ENCODE measurements at regions not wholly inside any gene's neighbourhood (a gene's known extent, or its start where the extent isn't known, plus 50 kb on each side); places are given as distances from the start of the nearest gene placed in this dataset.

DNA sequence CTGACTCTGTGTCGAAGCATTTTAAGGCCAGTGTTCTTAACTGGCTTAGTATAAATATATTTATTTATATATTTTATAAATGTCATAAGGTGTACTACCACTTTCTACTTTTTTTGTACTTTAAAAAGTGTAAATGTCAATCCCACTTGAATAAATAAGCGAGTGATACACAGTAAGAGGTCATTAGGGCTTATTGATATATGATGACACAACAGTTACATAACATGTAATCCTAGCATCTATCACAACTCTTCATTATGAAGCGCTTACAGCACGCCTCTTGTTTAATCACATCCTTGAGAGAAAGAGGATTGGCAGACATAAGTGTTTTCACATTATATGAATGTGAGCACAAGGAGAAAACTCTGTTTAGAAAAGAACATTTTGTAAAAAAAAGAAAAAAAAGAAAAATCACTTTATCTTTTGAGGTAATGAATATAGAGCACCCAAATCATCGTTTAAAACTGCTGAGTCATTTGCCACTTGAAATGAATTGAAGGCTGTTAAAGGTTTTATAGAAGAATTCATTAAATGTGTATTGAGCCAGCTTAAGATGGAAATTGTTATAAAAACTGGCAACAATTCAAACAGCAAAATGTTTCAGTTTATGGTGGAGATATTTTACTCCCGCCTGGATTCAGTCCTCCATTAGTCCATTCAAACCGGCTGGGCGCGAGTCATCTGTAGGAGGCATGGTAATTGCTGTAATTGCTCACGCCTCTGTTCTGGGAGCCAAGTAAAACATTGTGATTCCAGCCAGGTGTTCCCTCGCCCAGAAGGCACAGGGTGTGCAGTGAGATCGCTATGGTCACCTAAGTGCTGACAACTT, 627.3 kb upstream of the KIRREL3 start:
- no peak for DNase-seq

DNA sequence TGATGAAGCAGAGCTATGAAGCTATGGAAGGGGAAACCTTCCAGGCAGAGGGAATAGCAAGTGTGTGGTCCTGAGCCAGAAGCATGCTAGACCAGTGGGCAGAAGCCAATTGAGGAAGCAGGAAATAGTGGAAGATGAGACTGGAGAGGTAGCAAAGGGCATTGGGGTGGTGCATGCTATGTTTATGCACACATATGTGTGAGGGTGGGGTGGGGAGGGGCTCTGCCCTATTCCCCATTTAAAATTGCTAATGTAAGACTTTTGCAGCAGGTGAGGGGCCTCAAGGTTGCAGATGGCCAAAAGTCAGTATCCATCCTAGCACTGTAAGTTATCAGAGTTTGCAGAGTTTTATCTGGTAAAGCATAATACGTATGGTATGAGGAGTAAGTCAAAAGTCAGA, 626.6 kb upstream of the KIRREL3 start:
- DNase-seq: no peak

DNA sequence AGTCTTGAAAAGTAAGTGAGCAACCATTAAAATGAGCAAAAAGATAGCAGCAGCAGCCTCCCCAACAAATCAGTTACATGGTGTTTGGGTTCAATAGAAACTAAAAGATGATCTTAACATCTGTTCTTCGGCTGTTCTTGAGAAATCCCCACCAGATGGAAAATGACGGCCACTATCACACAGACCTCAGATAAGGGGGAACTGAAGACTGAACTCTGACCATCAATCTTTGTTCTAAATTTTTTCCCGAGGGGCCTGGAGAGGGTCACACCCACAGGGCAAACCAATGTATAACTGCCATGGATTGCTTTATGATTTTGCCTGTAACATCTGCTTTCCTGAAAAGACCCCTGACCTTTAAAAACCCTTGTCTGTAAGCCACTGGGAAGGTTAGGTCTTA, 624.8 kb upstream of the KIRREL3 start:
- no peak for DNase-seq

DNA sequence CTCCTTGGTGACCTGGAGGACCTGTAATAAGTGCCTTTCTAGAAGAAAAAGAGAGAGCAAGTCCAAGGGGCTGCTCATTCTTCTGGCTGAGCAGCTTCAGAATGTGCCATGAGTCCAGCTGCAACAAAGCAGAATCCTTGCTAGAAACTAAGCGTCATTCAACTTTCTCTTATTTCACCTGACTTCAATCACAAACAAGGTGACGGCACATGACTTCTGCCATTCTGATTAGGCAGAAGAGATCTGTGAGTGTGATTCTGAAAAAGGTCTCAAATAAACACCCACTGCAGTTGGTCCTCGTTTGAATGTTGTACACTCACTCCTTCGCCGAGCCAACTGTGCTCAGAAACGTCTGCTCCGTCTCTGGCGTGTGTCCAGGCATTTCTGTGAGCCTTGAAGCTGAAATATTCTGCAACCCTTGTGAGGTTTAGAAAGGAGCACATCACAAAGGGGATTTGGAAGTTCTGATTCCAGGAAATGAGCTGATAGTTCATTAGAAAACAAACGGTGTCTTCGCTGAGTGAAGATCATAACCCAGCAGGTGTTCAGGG, 623.8 kb upstream of the KIRREL3 start:
- no peak for DNase-seq

DNA sequence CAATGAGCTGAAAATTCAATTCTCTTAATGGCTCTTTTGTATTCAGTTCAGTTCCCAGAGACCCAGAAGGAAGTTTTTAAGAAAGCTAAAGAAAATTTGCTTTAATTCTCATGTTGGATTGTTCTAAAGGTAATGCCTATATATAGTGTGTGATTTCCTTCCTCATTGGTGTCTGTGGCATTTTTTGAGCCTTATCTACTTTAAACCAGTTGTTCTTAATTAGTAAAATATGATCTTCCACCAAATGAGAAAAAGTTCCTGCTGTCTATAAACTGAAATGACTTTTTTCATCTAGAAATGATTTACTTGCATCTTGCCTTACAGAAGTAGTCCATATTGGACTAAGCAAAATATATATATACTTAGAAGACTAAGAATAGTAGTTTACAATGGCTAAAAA, 622.1 kb upstream of the KIRREL3 start:
- no peak for DNase-seq

DNA sequence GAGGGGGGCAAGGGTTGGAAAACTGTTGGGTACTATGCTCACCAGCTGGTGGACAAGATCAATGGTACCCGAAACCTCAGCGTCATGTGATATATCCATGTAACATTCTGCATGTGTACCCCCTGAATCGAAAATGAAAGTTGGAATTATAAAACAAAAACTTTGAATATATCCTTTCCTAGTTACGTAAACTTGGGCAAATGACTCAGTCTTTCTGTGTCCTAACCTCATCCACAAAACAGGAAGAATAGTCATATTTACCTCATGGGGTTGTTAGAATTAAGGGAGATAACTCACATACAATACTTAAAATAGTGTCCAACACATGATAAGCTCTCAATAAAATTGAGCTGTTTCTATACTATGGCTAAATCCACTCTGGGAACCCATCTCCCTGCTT, 620.1 kb upstream of the KIRREL3 start:
- no peak for DNase-seq

DNA sequence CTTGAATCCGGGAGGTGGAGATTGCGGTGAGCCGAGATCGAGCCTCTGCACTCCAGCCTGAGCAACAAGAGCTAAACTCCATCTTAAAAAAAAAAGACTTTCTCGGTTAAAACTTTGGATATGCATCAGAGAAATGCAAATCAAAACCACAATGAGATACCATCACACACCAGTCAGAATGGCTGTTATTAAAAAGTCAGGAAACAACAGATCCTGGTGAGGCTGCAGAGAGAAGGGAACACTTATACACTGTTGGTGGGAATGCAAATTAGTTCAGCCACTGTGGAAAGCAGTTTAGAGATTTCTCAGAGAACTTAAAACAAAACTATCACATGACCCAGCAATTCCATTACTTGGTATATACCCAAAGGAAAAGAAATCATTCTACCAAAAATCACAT, 619.4 kb upstream of the KIRREL3 start:
- DNase-seq: no peak

DNA sequence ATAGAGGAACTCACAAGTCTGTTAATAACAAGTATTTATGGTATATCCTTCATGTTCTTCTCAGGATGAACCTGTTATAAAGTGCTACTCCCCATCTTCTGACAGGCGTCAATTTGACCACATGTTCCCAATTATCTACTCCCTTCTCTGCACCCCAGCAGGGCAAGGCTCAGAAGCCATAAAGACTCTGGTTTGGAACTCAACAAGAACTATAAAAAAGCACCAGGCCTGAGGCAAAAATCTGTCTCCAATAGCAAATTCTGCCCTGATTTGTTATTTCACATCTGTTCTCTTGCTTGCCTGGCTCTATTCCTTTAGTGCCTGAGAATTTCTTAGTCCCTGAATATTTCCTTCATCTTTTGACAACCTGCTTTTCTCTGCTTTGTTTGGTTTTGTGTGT, 618.2 kb upstream of the KIRREL3 start:
- no peak for DNase-seq

DNA sequence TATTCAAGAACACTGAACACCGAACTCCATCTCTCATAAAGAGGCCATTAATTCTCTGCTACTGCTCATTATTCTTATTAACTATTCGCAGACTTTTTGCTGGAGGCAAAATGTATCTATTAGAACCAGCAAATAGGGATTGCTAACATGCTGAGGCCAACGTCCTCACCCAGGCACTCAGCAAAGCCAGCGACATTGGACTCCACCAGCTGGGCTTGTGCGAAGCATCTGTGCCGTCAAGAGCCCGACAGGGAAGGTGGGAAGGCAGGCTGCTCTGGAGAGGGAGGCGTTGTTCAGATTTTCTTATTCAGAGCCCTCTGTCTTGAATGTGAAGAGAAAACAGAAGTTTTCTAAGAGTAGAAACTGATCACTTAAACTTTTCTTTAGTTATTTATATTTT, 615.6 kb upstream of the KIRREL3 start:
- DNase-seq: no peak

DNA sequence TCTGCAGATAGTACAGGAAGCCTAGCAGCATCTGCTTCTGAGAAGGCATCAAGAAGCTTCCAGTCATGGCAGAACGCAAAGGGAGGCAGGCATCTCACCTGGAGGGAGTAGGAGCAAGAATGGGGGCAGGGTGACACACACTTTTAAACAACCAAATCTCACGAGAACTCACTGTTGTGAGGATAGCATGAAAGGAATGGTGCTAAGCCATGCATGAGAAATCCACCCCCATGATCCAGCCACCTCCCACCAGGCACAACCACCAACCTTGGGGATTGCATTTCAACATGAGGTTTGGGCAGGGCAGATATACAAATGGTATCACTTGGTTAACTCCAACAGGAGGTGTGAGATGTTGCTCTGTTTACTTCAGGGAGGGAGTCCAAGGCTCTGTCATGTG, 612.0 kb upstream of the KIRREL3 start:
- DNase-seq: no peak

DNA sequence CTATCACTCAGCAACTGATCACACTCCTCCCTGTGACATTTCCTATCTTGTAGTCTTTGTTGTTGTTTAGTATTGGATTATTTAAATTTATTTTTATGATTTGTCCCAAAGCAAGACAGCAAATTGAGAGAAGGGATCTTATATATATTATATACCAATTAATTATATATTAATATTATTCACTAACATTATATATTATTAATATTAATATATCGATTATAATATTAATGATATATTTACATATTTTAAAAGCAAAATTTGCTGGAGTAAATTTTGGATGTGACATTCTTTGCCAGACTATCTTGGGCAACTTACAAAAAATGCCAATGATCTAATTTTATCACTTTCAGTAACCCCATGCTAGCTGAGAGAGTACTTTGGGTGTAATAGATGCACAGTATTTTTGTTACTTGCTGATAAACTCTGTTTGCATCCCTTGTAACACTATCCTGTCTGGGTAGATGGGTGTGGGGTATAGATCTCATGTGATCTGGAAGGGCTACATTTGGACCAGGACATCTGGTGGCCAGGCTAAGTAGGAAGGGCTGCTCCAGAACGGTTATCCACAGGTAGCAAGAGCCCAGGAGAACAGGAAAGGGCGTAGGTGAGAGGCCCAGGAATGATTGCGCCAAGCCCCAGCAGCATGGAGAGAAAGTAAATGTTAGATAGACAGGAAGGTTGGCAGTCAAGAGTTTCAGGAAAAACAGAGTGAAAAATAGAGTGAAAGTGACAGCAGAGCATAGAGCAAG, 608.6 kb upstream of the KIRREL3 start:
- DNase-seq: no peak

DNA sequence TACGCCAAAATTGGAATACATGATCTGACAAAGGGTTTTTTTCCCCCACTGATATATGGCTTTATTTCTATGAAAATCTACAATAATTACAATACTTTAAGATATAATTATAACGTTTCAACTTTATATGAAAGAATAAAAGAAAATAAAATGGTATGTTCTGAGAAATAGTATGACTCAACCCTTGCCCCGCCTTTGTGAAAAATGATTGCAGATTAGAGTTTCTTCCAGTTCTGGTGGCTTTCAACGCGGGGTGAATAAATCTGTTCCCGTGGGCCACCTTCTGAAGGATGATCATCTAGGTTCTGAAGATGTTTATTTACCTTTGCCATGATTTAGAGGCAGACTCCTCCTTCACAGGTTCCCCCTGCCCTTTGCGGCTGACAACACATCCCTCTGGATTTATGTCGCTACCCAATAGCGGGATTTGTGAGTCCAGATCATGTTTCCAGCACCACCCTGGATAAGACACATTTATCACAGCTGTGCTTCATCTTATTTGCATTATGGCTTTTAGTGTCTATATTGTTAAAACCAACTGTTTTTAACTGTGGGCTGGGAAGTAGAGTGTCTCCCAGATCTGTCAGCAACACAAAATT, 607.0 kb upstream of the KIRREL3 start:
- DNase-seq: no peak

DNA sequence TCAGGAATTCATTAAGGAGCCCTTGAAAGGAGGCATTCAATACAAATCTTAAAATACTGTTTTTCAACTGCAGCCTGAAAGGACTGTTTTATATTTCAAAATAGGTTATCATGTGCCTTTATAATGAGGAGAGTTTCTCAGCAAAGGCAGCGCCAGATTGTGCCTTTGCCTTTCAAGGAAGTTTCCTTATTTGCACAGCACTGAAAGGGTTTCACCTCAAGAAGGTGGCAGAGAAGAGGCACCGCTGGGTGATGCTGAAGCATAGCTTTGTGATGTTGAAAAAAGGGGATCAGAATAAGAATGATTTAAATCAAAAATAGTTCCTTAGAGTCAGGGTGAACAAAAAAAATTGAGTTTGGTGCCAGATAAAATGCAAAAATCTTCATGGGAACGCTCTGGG, 601.0 kb upstream of the KIRREL3 start:
- no peak for DNase-seq

DNA sequence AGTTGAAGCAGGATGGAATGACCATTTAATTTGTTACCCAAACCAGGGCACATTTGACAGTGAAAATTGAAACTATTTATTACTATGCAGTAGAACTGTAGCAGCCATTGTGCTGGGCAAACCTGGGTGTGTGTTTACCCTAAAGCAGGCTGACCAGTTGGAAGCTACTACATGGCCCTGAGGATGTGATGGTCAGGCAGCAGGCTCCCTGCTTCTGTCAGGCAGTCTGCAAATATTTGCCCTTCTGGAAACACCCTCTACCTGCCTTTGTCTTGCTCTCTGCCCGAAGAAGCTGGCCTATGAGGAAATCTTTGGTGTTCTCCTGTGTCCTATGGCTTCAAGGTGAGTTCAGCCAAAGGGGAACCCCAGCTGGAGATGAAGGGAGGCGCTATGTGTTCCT, 600.1 kb upstream of the KIRREL3 start:
- no peak for DNase-seq

DNA sequence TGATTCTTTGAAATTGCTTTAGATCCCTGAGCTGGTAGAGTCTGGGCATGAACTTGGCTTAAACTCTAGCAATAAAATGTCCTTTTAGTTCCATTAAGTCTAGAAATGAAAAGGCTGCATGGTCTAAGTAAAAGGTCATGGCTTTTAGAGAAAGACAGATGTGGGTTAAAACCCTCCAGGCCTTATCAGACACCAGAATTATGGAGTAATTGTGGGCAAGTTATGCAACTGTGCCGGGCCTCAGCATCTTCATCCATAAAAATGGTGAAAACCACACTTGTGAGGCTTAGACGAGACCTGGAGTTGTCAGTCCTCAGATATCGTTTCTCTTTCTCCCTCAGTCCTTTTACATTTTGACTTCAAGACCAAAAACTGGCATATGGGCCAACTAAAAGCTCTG, 597.9 kb upstream of the KIRREL3 start:
- DNase-seq: no peak

DNA sequence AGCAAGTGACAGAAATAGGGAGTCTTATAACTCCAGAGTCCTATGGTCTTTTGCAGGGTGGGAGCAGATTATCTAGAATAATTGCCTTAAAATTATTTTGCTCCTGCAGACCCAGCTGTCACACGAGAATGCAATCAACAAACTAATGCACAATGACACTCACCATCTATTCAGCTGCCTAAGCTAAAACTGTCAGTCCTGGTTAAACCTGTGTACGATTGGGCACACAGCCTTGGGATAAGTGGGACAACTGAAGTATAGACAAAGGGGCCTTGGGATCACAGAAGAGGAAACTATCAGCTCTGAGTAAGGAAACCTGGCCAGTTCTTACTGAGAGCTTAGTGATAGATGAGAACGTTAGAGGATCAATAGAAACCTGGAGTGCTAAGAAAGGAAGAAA, 595.9 kb upstream of the KIRREL3 start:
- DNase-seq: no peak

DNA sequence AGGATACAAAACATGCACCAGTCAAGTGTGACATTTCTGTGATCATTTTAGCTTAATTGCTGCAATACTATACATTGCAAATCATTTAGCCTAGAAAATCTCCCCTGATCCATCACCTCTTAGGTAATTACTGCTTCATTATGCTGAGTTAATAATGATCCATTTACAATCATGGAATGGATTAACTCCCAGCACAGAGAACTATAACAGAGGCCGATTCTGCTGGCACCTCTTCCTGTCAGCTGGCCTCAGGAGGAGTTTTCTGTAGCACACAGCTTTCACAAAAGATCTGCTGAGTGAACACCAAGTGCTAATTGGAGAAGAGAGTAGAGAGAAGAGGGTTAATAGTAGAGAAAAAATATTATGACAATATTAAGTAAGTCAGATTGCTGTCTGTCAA, 591.8 kb upstream of the KIRREL3 start:
- DNase-seq: no peak

DNA sequence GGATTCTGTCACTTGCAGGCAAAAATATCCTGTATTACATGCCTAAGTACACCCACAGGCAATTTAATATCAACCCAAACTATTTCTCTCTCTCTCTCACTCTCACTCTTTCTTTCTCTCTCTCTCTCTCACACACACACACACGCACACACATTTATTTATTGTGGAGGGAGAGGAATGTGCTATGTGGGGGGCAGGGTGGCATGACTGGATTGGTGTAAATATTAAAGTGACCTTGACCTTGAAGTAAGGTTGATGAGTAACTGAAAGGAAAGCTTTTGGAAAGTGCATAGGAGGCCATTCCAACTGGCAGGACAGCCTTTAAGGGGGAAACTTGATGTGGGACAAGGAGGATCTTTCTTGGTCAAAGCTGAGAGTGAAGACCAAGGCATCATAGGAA, 589.7 kb upstream of the KIRREL3 start:
- no peak for DNase-seq

DNA sequence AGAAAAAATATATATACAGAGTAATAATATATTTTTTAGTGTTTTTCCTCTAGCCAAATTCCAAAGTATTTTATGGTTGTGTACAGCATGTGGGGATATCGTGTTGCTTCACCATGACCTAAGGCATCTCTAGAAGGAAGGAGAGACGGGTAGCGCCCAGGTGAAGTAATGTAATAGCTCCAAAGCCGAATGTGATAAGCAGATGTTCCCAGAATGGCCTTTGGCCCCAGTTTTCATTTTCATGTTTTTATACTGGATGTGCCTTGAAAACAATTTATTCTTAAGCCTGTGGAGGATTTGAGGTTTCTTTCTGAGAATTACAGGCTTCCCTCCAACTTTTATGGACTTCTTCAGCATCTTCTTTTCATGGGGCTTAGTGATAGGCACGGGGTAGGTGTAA, 587.9 kb upstream of the KIRREL3 start:
- DNase-seq: no peak

DNA sequence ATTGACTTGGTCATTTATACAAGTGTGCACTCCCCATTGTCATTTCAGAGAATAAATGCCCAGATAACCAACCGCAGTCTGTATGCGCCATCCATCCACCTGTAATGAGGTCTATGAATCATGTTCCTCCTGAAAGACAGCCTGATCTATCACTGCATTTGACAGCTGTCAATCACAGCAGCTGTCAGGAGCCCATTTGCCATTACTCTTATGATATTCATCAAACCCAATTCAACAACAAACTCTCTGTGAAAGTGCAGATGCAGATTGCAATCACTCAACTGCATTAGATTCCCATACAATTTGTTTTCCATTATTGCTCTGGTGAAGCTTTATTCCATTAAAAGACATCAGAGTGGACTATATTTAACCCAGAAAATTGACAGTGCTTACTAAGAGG, 586.9 kb upstream of the KIRREL3 start:
- DNase-seq: no peak

DNA sequence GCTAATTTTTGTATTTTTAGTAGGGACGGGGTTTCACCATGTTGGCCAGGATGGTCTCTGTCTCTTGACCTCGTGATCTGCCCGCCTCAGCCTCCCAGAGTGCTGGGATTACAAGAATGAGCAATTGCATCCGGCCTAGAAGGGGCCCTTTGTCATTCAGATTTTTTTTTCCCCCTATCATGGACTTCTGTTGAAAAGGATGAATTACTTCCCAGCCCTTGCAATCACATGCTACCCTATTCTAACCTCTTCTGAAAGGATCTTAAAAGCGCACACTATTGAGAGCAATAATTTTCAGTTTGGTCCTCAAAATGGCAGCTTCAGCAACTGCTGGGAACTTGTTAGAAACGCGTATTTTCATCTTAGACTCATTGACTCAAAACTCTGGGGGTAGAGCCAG, 575.6 kb upstream of the KIRREL3 start:
- no peak for DNase-seq

DNA sequence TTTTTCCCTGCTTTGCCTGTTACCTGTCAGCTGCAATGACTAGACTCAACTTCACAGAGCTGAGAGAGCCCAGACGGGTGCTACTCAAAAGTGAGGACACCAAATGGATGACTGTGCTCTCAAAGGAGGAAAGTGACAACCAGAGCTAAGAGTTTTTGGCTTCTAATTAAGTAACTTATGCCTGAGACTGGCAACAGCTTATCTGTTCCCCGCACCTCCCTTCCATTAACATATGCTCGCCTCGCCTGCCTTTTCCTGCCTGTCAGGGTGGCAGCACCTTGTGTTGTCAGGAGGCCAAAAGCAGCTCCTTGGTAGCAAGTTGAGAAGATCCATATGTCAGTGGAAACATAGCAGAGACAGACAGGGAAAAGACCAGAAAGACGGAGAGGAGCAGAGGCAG, 573.9 kb upstream of the KIRREL3 start:
- DNase-seq: no peak

DNA sequence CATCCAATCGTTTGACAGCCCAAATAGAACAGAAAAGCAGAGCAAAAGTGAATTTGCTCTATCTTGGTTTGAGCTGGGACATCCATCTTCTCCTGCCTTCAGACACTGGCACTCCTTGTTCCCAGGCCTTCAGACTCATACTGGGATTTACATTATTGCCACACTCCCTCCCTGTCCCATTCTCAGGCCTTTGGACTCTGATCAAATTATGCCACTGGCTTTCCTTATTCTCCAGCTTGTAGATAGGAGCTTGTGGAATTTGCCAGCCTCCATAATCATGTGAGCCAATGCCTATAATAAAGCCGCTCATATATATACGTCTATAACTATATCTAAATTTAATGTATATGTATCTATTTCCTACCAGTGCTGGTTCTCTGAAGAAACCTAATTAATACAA, 568.3 kb upstream of the KIRREL3 start:
- DNase-seq: no peak
